GM19463 (cell line): ENCODE measurements at regions not wholly inside any gene's neighbourhood (a gene's known extent, or its start where the extent isn't known, plus 50 kb on each side); places are given as distances from the start of the nearest gene placed in this dataset.
"Not testable (repeated sequence)": the region's sequence is repeated elsewhere in the genome, so short reads cannot be mapped to it uniquely, and the experiment has no call there.

Experiments
- ATAC-seq: cut with Tn5 transposase; IDR thresholded peaks from one replicate; pipeline ENCODE4 v1.9.1; 2021; ENCODE audit warnings: mild to moderate bottlenecking, moderate library complexity; ENCODE audit not compliant: unreplicated experiment

- ATAC-seq = no peak
Observed at GRCh38 chr20:12566596-12566995, 442.2 kb upstream of the SPTLC3 start.

GRCh38 chr20:12570371-12570770 is 438.4 kb upstream of the SPTLC3 start:
- ATAC-seq = no peak

GRCh38 chr20:12573442-12573841 is 435.3 kb upstream of the SPTLC3 start:
- no peak for ATAC-seq

- no peak for ATAC-seq
Observed at GRCh38 chr20:12575352-12576095, 433.2 kb upstream of the SPTLC3 start.

- ATAC-seq = no peak
Observed at GRCh38 chr20:12577213-12577612, 431.6 kb upstream of the SPTLC3 start.

- no peak for ATAC-seq
Observed at GRCh38 chr20:12581644-12582289, 427.0 kb upstream of the SPTLC3 start.

GRCh38 chr20:12582710-12583109 is 426.1 kb upstream of the SPTLC3 start:
- ATAC-seq = not testable (repeated sequence)

- no peak for ATAC-seq
Observed at GRCh38 chr20:12591949-12592470, 416.8 kb upstream of the SPTLC3 start.

GRCh38 chr20:12592756-12593155 is 416.0 kb upstream of the SPTLC3 start:
- ATAC-seq = no peak

- no peak for ATAC-seq
Observed at GRCh38 chr20:12593342-12593873, 415.4 kb upstream of the SPTLC3 start.

GRCh38 chr20:12594410-12595088 is 414.2 kb upstream of the SPTLC3 start:
- ATAC-seq = no peak

GRCh38 chr20:12595841-12596240 is 412.9 kb upstream of the SPTLC3 start:
- no peak for ATAC-seq

- no peak for ATAC-seq
Observed at GRCh38 chr20:12596863-12597262, 411.9 kb upstream of the SPTLC3 start.

- ATAC-seq = no peak
Observed at GRCh38 chr20:12597551-12597950, 411.2 kb upstream of the SPTLC3 start.

GRCh38 chr20:12598894-12599293 is 409.9 kb upstream of the SPTLC3 start:
- ATAC-seq = no peak

GRCh38 chr20:12599494-12599893 is 409.3 kb upstream of the SPTLC3 start:
- no peak for ATAC-seq

- ATAC-seq = no peak
Observed at GRCh38 chr20:12605751-12606150, 403.0 kb upstream of the SPTLC3 start.

- no peak for ATAC-seq
Observed at GRCh38 chr20:12610871-12611270, 397.9 kb upstream of the SPTLC3 start.

- no peak for ATAC-seq
Observed at GRCh38 chr20:12614764-12615163, 394.0 kb upstream of the SPTLC3 start.

- ATAC-seq = no peak
Observed at GRCh38 chr20:12617076-12617475, 391.7 kb upstream of the SPTLC3 start.

GRCh38 chr20:12623870-12624269 is 384.9 kb upstream of the SPTLC3 start:
- no peak for ATAC-seq
